Gastrocnemius medialis (tissue), 4 donors: ENCODE measurements at regions not wholly inside any gene's neighbourhood (a gene's known extent, or its start where the extent isn't known, plus 50 kb on each side); places are given as distances from the start of the nearest gene placed in this dataset.

Source experiments
- ATAC-seq, 2 donors: fragments of 150-250 bp; one replicate each; pipeline ENCODE4 v1.9.1; 2016
- DNase-seq, 2 donors: peaks; one replicate each; pipeline ENCODE4 v3.0.0-alpha.2; 2019
- H3K27ac ChIP-seq, 4 donors: fragments of 200-600 bp; sonication (generic); 1 replicate in 1 of 4; 2 replicates in 3 of 4; pipeline ENCODE4 v1.5.1; 2016 to 2018; ENCODE audit warnings: mild to moderate bottlenecking in 2 of 4, moderate library complexity in 1 of 4
- H3K27me3 ChIP-seq, 3 donors: fragments of 200-600 bp; sonication (generic) in 2 of 3; 1 replicate in 1 of 3; 2 replicates in 2 of 3; pipeline versions ENCODE4 v1.5.1 to v1.6.0; 2016 to 2019; ENCODE audit warnings: mild to moderate bottlenecking in 1 of 3, moderate library complexity in 1 of 3
- H3K36me3 ChIP-seq, 2 donors: fragments of 200-600 bp; sonication (generic) in 1 of 2; one replicate each; pipeline ENCODE4 v1.5.1; 2017 to 2018
- H3K4me1 ChIP-seq, 2 donors: fragments of 200-600 bp; sonication (generic) in 1 of 2; one replicate each; pipeline ENCODE4 v1.5.1; 2016 to 2017; ENCODE audit warnings: mild to moderate bottlenecking in 2 of 2
- H3K4me3 ChIP-seq, 4 donors: fragments of 200-600 bp; sonication (generic) in 3 of 4; 1 replicate in 1 of 4; 2 replicates in 3 of 4; pipeline ENCODE4 v1.5.1; 2016 to 2019; ENCODE audit warnings: mild to moderate bottlenecking in 2 of 4
- H3K9me3 ChIP-seq, 3 donors: fragments of 200-600 bp; sonication (generic) in 2 of 3; 1 replicate in 1 of 3; 2 replicates in 2 of 3; pipeline ENCODE4 v1.5.1; 2016 to 2019
- CTCF ChIP-seq, 5 experiments: fragments of 450-650 bp in 3 of 5; fragments of 200-600 bp in 2 of 5; sonication (generic) in 2 of 5; IDR thresholded peaks in 4 of 5; conservative IDR thresholded peaks in 1 of 5; 1 replicate in 4 of 5; 2 replicates in 1 of 5; pipeline ENCODE4 v1.5.1; 2016 to 2019; ENCODE audit warnings: antibody characterized with exemption in 5 of 5, mild to moderate bottlenecking in 3 of 5, moderate library complexity in 3 of 5
- POLR2A ChIP-seq, 2 donors: fragments of 450-650 bp; IDR thresholded peaks; one replicate each; pipeline ENCODE4 v1.6.1; 2017; ENCODE audit warnings: antibody characterized with exemption in 2 of 2, mild to moderate bottlenecking in 2 of 2, moderate library complexity in 2 of 2
- in situ Hi-C, 4 donors: fragments of 200-750 bp; cut with MboI; loops; one replicate each; pipeline versions ENCODE4 v1.15.0 to v1.8.0; 2017; ENCODE audit warnings: low sequenced_read_pairs in 4 of 4
- intact Hi-C: fragments of 100-400 bp; cut with DNase I; formaldehyde crosslinking; loops from one replicate; pipeline ENCODE4 v1.15.1; 2023; ENCODE audit warnings: low total_unique reads

- Histone ChIP-seq H3K4me1 (no peaks in the 10 kb centered on the region), H3K4me3 (no peak overlapping the region), H3K27ac (no peak overlapping the region), H3K36me3 (no peaks in the 10 kb centered on the region), H3K27me3 (no peaks in the 10 kb centered on the region), H3K9me3 (no peaks in the 10 kb centered on the region)
- DNase-seq (no peak), ATAC-seq (no peak)
- TF ChIP-seq CTCF (IDR thresholded peaks at IDR 0.05 in 4 of 5, conservative IDR thresholded peaks at IDR 0.05 in 1 of 5) (no peak), POLR2A (IDR thresholded peaks at IDR 0.05) (no peak)
- in situ Hi-C loops (no loop called here), intact Hi-C loops (no loop called here)
Observed at GRCh38 chr6:156107624-156108101, 652.0 kb upstream of the NOX3 start.

- TF ChIP-seq POLR2A (IDR thresholded peaks at IDR 0.05) (no peak), CTCF (IDR thresholded peaks at IDR 0.05 in 4 of 5, conservative IDR thresholded peaks at IDR 0.05 in 1 of 5) (no peak)
- H3K4me1 ChIP-seq: no peaks in the 10 kb centered on the region
- H3K9me3 ChIP-seq: no peaks in the 10 kb centered on the region
- H3K27ac ChIP-seq: no peak overlapping the region
- intact Hi-C loops: no loop called here
- H3K27me3 ChIP-seq: no peaks in the 10 kb centered on the region
- in situ Hi-C loops: no loop called here
- ATAC-seq: no peak
- no peaks in the 10 kb centered on the region for H3K36me3 ChIP-seq
- no peak for DNase-seq
- no peak overlapping the region for H3K4me3 ChIP-seq
Observed at GRCh38 chr6:156102129-156102528, 646.5 kb upstream of the NOX3 start.

- no peak for DNase-seq
- intact Hi-C loops: no loop called here
- Histone ChIP-seq H3K36me3 (no peaks in the 10 kb centered on the region), H3K4me1 (no peaks in the 10 kb centered on the region), H3K9me3 (no peaks in the 10 kb centered on the region), H3K4me3 (no peak overlapping the region), H3K27me3 (no peaks in the 10 kb centered on the region), H3K27ac (no peak overlapping the region)
- ATAC-seq: no peak
- TF ChIP-seq POLR2A (IDR thresholded peaks at IDR 0.05) (no peak), CTCF (IDR thresholded peaks at IDR 0.05 in 4 of 5, conservative IDR thresholded peaks at IDR 0.05 in 1 of 5) (no peak)
- in situ Hi-C loops: no loop called here
Observed at GRCh38 chr6:156098839-156099238, 643.2 kb upstream of the NOX3 start.

GRCh38 chr6:156087487-156087886, 631.8 kb upstream of the NOX3 start:
- no peaks in the 10 kb centered on the region for H3K9me3 ChIP-seq
- DNase-seq: no peak
- intact Hi-C loops: no loop called here
- H3K27ac ChIP-seq: no peak overlapping the region
- H3K4me3 ChIP-seq: no peak overlapping the region
- in situ Hi-C loops: no loop called here
- no peaks in the 10 kb centered on the region for H3K36me3 ChIP-seq
- H3K27me3 ChIP-seq: no peaks in the 10 kb centered on the region
- no peak for ATAC-seq
- no peaks in the 10 kb centered on the region for H3K4me1 ChIP-seq
- TF ChIP-seq CTCF (IDR thresholded peaks at IDR 0.05 in 4 of 5, conservative IDR thresholded peaks at IDR 0.05 in 1 of 5) (no peak), POLR2A (IDR thresholded peaks at IDR 0.05) (no peak)

GRCh38 chr6:156082012-156082411, 626.4 kb upstream of the NOX3 start:
- Histone ChIP-seq H3K27ac (no peak overlapping the region), H3K9me3 (no peaks in the 10 kb centered on the region), H3K4me1 (no peaks in the 10 kb centered on the region), H3K27me3 (no peaks in the 10 kb centered on the region), H3K36me3 (no peaks in the 10 kb centered on the region), H3K4me3 (no peak overlapping the region)
- in situ Hi-C loops (no loop called here), intact Hi-C loops (no loop called here)
- ATAC-seq (no peak), DNase-seq (no peak)
- TF ChIP-seq CTCF (IDR thresholded peaks at IDR 0.05 in 4 of 5, conservative IDR thresholded peaks at IDR 0.05 in 1 of 5) (no peak), POLR2A (IDR thresholded peaks at IDR 0.05) (no peak)
